ENCODE measurements at regions not wholly inside any gene's neighbourhood (a gene's known extent, or its start where the extent isn't known, plus 50 kb on each side); places are given as distances from the start of the nearest gene placed in this dataset.

- Histone ChIP-seq H2AK5ac (ENCODE audit: insufficient read length, low read length) (no peak overlapping the region), H4K91ac (ENCODE audit: insufficient read length, low read depth, low read length) (no peak overlapping the region), H2AFZ (ENCODE audit: low read length) (peak overlapping the region; percentile 93), H3K27ac (ENCODE audit: insufficient read length, low read depth, low read length) (no peak overlapping the region), H3K23me2 (ENCODE audit: insufficient read length, low read depth, low read length, poor library complexity, severe bottlenecking) (no peaks in the 10 kb centered on the region), H2BK20ac (ENCODE audit: low read depth, low read length, poor library complexity, severe bottlenecking) (no peak overlapping the region), H3K4me1 (ENCODE audit: insufficient read depth, low read length) (no peaks in the 10 kb centered on the region), H3K4ac (ENCODE audit: low read depth, low read length) (no peak overlapping the region), H3K4me2 (ENCODE audit: insufficient read depth, insufficient read length, low read length) (peak overlapping the region; percentile 73), H3K9me3 (ENCODE audit: control insufficient read depth, low read depth, low read length) (no peaks in the 10 kb centered on the region), H3K14ac (ENCODE audit: insufficient read depth, low read length) (no peak overlapping the region), H2BK15ac (ENCODE audit: low read depth, low read length) (no peak overlapping the region), H4K8ac (replicated peaks; ENCODE audit: insufficient read length, low read depth, low read length) (no peak overlapping the region), H3K23ac (ENCODE audit: insufficient read length, low read depth, low read length) (no peak overlapping the region), H2BK5ac (ENCODE audit: insufficient read length, low read length) (no peak overlapping the region), H3K79me1 (ENCODE audit: insufficient read depth, low read depth, low read length, poor library complexity, severe bottlenecking) (no peaks in the 10 kb centered on the region), H3K27me3 (ENCODE audit: insufficient read depth, low read length) (no peaks in the 10 kb centered on the region), H3T11ph (ENCODE audit: low read length) (no peak overlapping the region), H4K5ac (ENCODE audit: insufficient read length, low read depth, low read length) (no peak overlapping the region), H2BK12ac (ENCODE audit: insufficient read length, low read depth, low read length) (no peak overlapping the region), H3K9ac (ENCODE audit: extremely low read depth, insufficient read length, low read length) (no peak overlapping the region), H3K18ac (ENCODE audit: insufficient read length, low read depth, low read length) (no peak overlapping the region), H3K79me2 (ENCODE audit: insufficient read depth, low read length) (no peaks in the 10 kb centered on the region), H4K20me1 (ENCODE audit: control insufficient read depth, insufficient read depth, insufficient read length) (no peaks in the 10 kb centered on the region), H3K56ac (ENCODE audit: insufficient read length, low read depth, low read length) (no peak overlapping the region), H2BK120ac (ENCODE audit: low read depth, low read length, poor library complexity, severe bottlenecking) (no peak overlapping the region)
- Mint-ChIP-seq H3K27me3 (ENCODE audit: low read depth) (peaks cover 29% of the 10 kb centered on the region), H3K27ac (no peak overlapping the region), H3K4me1 (no peaks in the 10 kb centered on the region), H3K36me3 (ENCODE audit: insufficient read depth in 1 of 3, low read depth in 3 of 3) (no peaks in the 10 kb centered on the region), H3K4me3 (peak overlapping the region; percentile 76 to 84), H3K9me3 (no peaks in the 10 kb centered on the region; a peak in 1 of 5 replicates)
- WGBS (ENCODE audit: extremely low coverage, insufficient read length, low lambda C conversion rate) = no CpG with 5 or more reads among the region's 12 CpGs
- TF ChIP-seq CTCF (conservative IDR thresholded peaks at IDR 0.05) = peak; percentile 78
- DNase-seq = peak; percentile 82
Observed at GRCh38 chr13:111429064-111429558, 108.7 kb downstream of the TEX29 start.
